Heart left ventricle (tissue), 13 donors: ENCODE measurements at regions not wholly inside any gene's neighbourhood (a gene's known extent, or its start where the extent isn't known, plus 50 kb on each side); places are given as distances from the start of the nearest gene placed in this dataset.

Experiments
- CTCF ChIP-seq, 12 donors: fragments of 200-600 bp; sonication (generic) in 4 of 12; IDR thresholded peaks; one replicate each; pipeline versions ENCODE4 v1.5.0 to v1.8.0; 2018 to 2022; ENCODE audit warnings: antibody characterized with exemption in 12 of 12, mild to moderate bottlenecking in 5 of 12
- POLR2A ChIP-seq, 2 donors: fragments of 450-650 bp; IDR thresholded peaks; one replicate each; pipeline ENCODE4 v1.6.1; 2017; ENCODE audit warnings: antibody characterized with exemption in 2 of 2, mild to moderate bottlenecking in 2 of 2, moderate library complexity in 2 of 2
- donor health status: ischemic (EF 13 %, LVEDD 7.1; RV severe dilation, severe dysfunction).
- donor health status: DM: no; HTN: yes; CAD: no.
- donor health status: DM: no; HTN: no; CAD: no.
- donor health status: ischemic (EF 25% LVEDD 6.9; RV normal size, moderate dysfunction).
- donor health status: ischemic (EF 25% LVEDD 5.7; RV mildly dilated, moderate dysfunction).
- donor health status: ischemic (EF 35%, LVEDD 5.7; RV mildly dilated, moderate dysfunction).
- donor health status: nonischemic (EF 11% LVEDD 7.7; RV severe dilation, severe dysfunction).
- donor health status: DM: yes; HTN: yes; CAD: no.
- donor health status: PGD.
- donor health status: ischemic (EF 29% LVEDD 5.4; RV normal size, mild dysfunction).
- donor health status: nonischemic (EF 23%, LVEDD 6.1; RV moderate dilation, normal function).

DNA sequence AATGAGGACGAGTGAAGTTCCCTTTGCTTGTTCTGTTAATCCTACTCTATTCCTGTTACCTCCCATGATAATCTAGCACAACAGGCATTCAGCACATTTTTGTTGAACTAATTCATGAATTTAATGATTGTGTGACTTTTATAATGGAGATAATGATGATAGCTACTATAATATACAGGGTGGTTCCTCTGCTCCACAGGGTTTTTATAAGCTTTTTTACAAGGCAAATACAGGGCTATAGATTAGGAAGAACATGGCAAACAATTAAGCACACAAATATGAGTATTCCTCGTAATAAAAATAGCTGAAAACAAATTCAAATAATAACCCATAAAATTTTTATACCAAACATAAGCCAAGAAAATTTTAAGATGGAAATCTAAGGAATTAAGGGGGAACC lies 145.6 kb upstream of the TMTC1 start:
- TF ChIP-seq CTCF (IDR thresholded peaks at IDR 0.05) (no peak), POLR2A (IDR thresholded peaks at IDR 0.05) (no peak)
